ENCODE measurements at regions not wholly inside any gene's neighbourhood (a gene's known extent, or its start where the extent isn't known, plus 50 kb on each side); places are given as distances from the start of the nearest gene placed in this dataset.
A peak's percentile ranks its signal among the peaks of the same experiment; 100 is the strongest.

GRCh38 chr12:112684742-112685141 is 106.8 kb upstream of the RPH3A start:
- no peak for TF ChIP-seq ZNF274 (IDR thresholded peaks at IDR 0.05; ENCODE audit: low read depth, low read length)
- TF ChIP-seq CTCF (IDR thresholded peaks at IDR 0.05 in 2 of 3, conservative IDR thresholded peaks at IDR 0.05 in 1 of 3; ENCODE audit: borderline replicate concordance in 1 of 3, insufficient read depth in 1 of 3, low read depth in 2 of 3, low read length in 2 of 3) = peak; percentile 6 to 27 (median 24); a peak in 3 of 6 replicates
- TF ChIP-seq EZH2phosphoT487 (IDR thresholded peaks at IDR 0.05; ENCODE audit: borderline replicate concordance) = no peak
- no peak for TF ChIP-seq JUND (IDR thresholded peaks at IDR 0.05)
- TF ChIP-seq EZH2 (IDR thresholded peaks at IDR 0.05) = no peak
- no peak for TF ChIP-seq POLR2A (IDR thresholded peaks at IDR 0.05; ENCODE audit: borderline replicate concordance, extremely low read depth, insufficient read depth, insufficient read length)
- no peak for TF ChIP-seq YY1 (IDR thresholded peaks at IDR 0.05; ENCODE audit: extremely low read depth, insufficient replicate concordance, low read depth, low read length)
- no peak for TF ChIP-seq ATF3 (IDR thresholded peaks at IDR 0.05)
